NB4 (cell line): ENCODE measurements at regions not wholly inside any gene's neighbourhood (a gene's known extent, or its start where the extent isn't known, plus 50 kb on each side); places are given as distances from the start of the nearest gene placed in this dataset.

Experiments used
- DNase-seq: peaks from one replicate; pipeline ENCODE4 v3.0.0; 2010; ENCODE audit warnings: low read depth
- H3K4me3 ChIP-seq: one replicate; pipeline ENCODE4 v1.5.1; 2011; ENCODE audit warnings: mild to moderate bottlenecking, low read depth, low read length, moderate library complexity
- MAX ChIP-seq: IDR thresholded peaks from 2 replicates; pipeline ENCODE4 v1.6.1; 2011; ENCODE audit warnings: low read depth, low read length
- MYC ChIP-seq: IDR thresholded peaks from 2 replicates; pipeline ENCODE4 v1.6.1; 2011; ENCODE audit warnings: low read depth, low read length
- POLR2A ChIP-seq: IDR thresholded peaks from 2 replicates; pipeline ENCODE4 v1.6.1; 2011; ENCODE audit warnings: mild to moderate bottlenecking; ENCODE audit not compliant: insufficient read length; ENCODE audit errors: extremely low read depth
- TF ChIP-seq, protein P1 (sequence below): IDR thresholded peaks from one replicate; pipeline ENCODE4 v1.5.1; 2012; ENCODE audit warnings: low read depth, low read length

DNA sequence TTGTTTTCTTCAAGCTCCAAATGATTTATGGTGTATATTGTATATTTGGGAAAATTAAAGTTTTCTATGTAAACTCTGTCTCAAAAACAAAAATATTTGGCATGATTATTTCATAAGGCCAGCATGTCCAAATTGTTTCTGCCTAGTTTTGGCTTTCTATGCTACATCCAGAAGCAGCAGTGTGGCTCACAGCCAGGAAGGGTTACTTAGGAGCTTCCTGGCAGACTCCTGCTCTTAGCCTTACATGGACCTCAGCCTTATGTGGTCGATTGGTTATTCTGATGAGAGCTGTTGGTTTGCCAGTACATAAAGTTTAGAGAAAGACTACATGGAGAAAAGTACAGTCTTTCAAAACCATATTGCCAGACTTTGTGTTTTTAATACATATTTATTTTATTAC, 297.7 kb upstream of the FAT3 start:
- TF ChIP-seq, protein P1, sequence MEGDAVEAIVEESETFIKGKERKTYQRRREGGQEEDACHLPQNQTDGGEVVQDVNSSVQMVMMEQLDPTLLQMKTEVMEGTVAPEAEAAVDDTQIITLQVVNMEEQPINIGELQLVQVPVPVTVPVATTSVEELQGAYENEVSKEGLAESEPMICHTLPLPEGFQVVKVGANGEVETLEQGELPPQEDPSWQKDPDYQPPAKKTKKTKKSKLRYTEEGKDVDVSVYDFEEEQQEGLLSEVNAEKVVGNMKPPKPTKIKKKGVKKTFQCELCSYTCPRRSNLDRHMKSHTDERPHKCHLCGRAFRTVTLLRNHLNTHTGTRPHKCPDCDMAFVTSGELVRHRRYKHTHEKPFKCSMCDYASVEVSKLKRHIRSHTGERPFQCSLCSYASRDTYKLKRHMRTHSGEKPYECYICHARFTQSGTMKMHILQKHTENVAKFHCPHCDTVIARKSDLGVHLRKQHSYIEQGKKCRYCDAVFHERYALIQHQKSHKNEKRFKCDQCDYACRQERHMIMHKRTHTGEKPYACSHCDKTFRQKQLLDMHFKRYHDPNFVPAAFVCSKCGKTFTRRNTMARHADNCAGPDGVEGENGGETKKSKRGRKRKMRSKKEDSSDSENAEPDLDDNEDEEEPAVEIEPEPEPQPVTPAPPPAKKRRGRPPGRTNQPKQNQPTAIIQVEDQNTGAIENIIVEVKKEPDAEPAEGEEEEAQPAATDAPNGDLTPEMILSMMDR, result no peak
- no peak for TF ChIP-seq MAX
- H3K4me3 ChIP-seq, result no peak overlapping the region
- DNase-seq, result no peak

DNA sequence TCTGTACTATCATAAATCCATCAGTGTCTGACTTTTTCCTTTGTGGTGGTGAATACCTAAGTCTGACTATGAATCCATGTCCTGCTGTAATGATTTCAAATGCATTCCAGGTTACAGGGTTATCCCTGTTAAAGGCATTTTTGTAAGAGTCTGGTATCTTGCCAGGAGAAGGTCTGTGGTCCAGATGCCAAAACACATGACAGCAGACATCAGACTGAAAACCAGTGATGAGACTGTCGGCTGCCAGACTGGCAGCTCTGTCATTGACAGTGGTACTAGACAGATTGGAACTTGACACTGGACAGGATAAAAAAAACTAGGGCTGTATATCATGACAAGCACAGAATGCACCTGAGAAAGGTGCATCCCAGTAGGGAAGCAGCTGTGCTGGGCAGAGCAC, 301.8 kb upstream of the FAT3 start:
- DNase-seq, result no peak
- no peak overlapping the region for H3K4me3 ChIP-seq
- no peak for TF ChIP-seq MAX
- TF ChIP-seq MYC, result no peak
- TF ChIP-seq, protein P1, result no peak
- TF ChIP-seq POLR2A, result no peak

- TF ChIP-seq, protein P1, result no peak
- TF ChIP-seq POLR2A (no peak), MYC (no peak), MAX (no peak)
- H3K4me3 ChIP-seq, result no peak overlapping the region
- DNase-seq, result no peak
Observed at GRCh38 chr11:91921974-91922373, 302.6 kb upstream of the FAT3 start.

GRCh38 chr11:91913407-91913806, 311.2 kb upstream of the FAT3 start:
- TF ChIP-seq, protein P1, result no peak
- TF ChIP-seq MYC, result no peak
- no peak for TF ChIP-seq MAX
- no peak for TF ChIP-seq POLR2A
- no peak for DNase-seq
- no peak overlapping the region for H3K4me3 ChIP-seq

GRCh38 chr11:91912322-91912721, 312.3 kb upstream of the FAT3 start:
- H3K4me3 ChIP-seq, result no peak overlapping the region
- DNase-seq, result no peak
- no peak for TF ChIP-seq MAX
- no peak for TF ChIP-seq MYC
- TF ChIP-seq, protein P1, result no peak
- TF ChIP-seq POLR2A, result no peak

GRCh38 chr11:91906871-91907624, 317.6 kb upstream of the FAT3 start:
- no peak overlapping the region for H3K4me3 ChIP-seq
- TF ChIP-seq POLR2A, result no peak
- TF ChIP-seq MAX, result no peak
- TF ChIP-seq MYC, result no peak
- TF ChIP-seq, protein P1, result no peak
- no peak for DNase-seq
